Motor neuron (in vitro differentiated cells): ENCODE measurements at regions not wholly inside any gene's neighbourhood (a gene's known extent, or its start where the extent isn't known, plus 50 kb on each side); places are given as distances from the start of the nearest gene placed in this dataset.

Source experiments
- ATAC-seq, 8 experiments: fragments of 200-7000 bp; cut with Tn5 transposase; replicated peaks in 6 of 8; 2 replicates each; pipeline ENCODE4 v1.8.0; 2021; ENCODE audit warnings: mild to moderate bottlenecking in 8 of 8, moderate library complexity in 8 of 8
- H3K27ac ChIP-seq, 2 donors: fragments of 250-450 bp; sonication (Bioruptor Pico); 2 replicates each; pipeline ENCODE4 v1.9.0; 2021; ENCODE audit warnings: antibody characterized with exemption in 2 of 2, mild to moderate bottlenecking in 2 of 2, moderate library complexity in 1 of 2
- H3K4me1 ChIP-seq, 2 donors: fragments of 250-450 bp; sonication (Bioruptor Pico); replicated peaks in 1 of 2; 2 replicates each; pipeline ENCODE4 v1.6.1; 2021; ENCODE audit warnings: antibody characterized with exemption in 2 of 2, mild to moderate bottlenecking in 2 of 2, moderate library complexity in 1 of 2
- H3K4me3 ChIP-seq, 5 donors: fragments of 250-450 bp; sonication (Bioruptor Pico); 2 replicates each; pipeline ENCODE4 v1.9.0; 2021; ENCODE audit warnings: antibody characterized with exemption in 5 of 5, mild to moderate bottlenecking in 5 of 5, moderate library complexity in 4 of 5
- WGBS, 10 experiments: fragments of 450-650 bp; shearing (Covaris generic); methylation state at CpG; one replicate each; pipeline ENCODE4 v1.0.0; 2022; 5-methylcytosine and 5-hydroxymethylcytosine counted together
- in situ Hi-C, 9 experiments: fragments of 400-800 bp; cut with MboI; loops; one replicate each; pipeline ENCODE4 v1.15.0; 2021; ENCODE audit warnings: low sequenced_read_pairs in 9 of 9, low pct_unique_long_range_greater_than_20kb in 2 of 9; ENCODE audit not compliant: unreplicated experiment in 9 of 9

GRCh38 chr20:6582449-6582848, 185.0 kb upstream of the BMP2 start:
- ATAC-seq: no peak
- in situ Hi-C loops: no loop called here
- WGBS, 10 experiments: 10 to 100% (median 76%) methylated on average over 1 to 2 of the region's 2 CpGs; no CpG with 5 or more reads in 4 of the 10 experiments
- Histone ChIP-seq H3K4me3 (no peak overlapping the region), H3K4me1 (peaks cover 0 to 6% of the 10 kb centered on the region in 2 donors), H3K27ac (no peak overlapping the region)

GRCh38 chr20:6580486-6580885, 187.0 kb upstream of the BMP2 start:
- H3K27ac ChIP-seq: no peak overlapping the region
- in situ Hi-C loops: no loop called here
- 61 to 83% (median 78%) methylated on average over 1 to 3 of the region's 4 CpGs; no CpG with 5 or more reads in 6 of the 10 experiments for WGBS, 10 experiments
- H3K4me3 ChIP-seq: no peak overlapping the region
- H3K4me1 ChIP-seq: peaks cover 5 to 23% of the 10 kb centered on the region in 2 donors
- ATAC-seq: no peak

- no peak overlapping the region for H3K27ac ChIP-seq
- WGBS, 10 experiments: 29 to 100% (median 82%) methylated on average over 1 to 3 of the region's 3 CpGs; no CpG with 5 or more reads in 1 of the 10 experiments
- no peak overlapping the region for H3K4me3 ChIP-seq
- H3K4me1 ChIP-seq: peaks cover 5 to 23% of the 10 kb centered on the region in 2 donors
- no peak for ATAC-seq
- in situ Hi-C loops: no loop called here
Measured at GRCh38 chr20:6579824-6580223, 187.7 kb upstream of the BMP2 start.

- no peak for ATAC-seq
- Histone ChIP-seq H3K4me3 (no peak overlapping the region), H3K27ac (no peak overlapping the region), H3K4me1 (peaks cover 5 to 23% of the 10 kb centered on the region in 2 donors)
- WGBS, 10 experiments: 35 to 100% (median 78%) methylated on average over 1 to 5 of the region's 5 CpGs; no CpG with 5 or more reads in 2 of the 10 experiments
- in situ Hi-C loops: no loop called here
Measured at GRCh38 chr20:6579417-6579816, 188.1 kb upstream of the BMP2 start.

- Histone ChIP-seq H3K4me1 (peaks cover 5 to 23% of the 10 kb centered on the region in 2 donors), H3K4me3 (no peak overlapping the region), H3K27ac (no peak overlapping the region)
- ATAC-seq: no peak
- WGBS, 10 experiments: 9 to 25% (median 11%) methylated on average over 1 of the region's 1 CpG; no CpG with 5 or more reads in 7 of the 10 experiments
- in situ Hi-C loops: no loop called here
Measured at GRCh38 chr20:6577451-6577850, 190.0 kb upstream of the BMP2 start.

- WGBS, 10 experiments: 44 to 100% (median 90%) methylated on average over 1 to 3 of the region's 3 CpGs; no CpG with 5 or more reads in 1 of the 10 experiments
- Histone ChIP-seq H3K27ac (no peak overlapping the region), H3K4me3 (no peak overlapping the region), H3K4me1 (peaks cover 5 to 23% of the 10 kb centered on the region in 2 donors)
- in situ Hi-C loops: no loop called here
- ATAC-seq: no peak
Measured at GRCh38 chr20:6576726-6577125, 190.8 kb upstream of the BMP2 start.

- 0 to 70% (median 50%) methylated on average over 1 to 6 of the region's 7 CpGs; no CpG with 5 or more reads in 1 of the 10 experiments for WGBS, 10 experiments
- Histone ChIP-seq H3K4me3 (no peak overlapping the region), H3K27ac (no peak overlapping the region), H3K4me1 (peaks cover 5 to 23% of the 10 kb centered on the region in 2 donors)
- in situ Hi-C loops: no loop called here
- peak in 5 of 8 experiments; percentile 26 to 76 (median 30) for ATAC-seq
Measured at GRCh38 chr20:6575912-6576401, 191.5 kb upstream of the BMP2 start.

GRCh38 chr20:6566821-6567220, 200.7 kb upstream of the BMP2 start:
- 10 to 100% (median 71%) methylated on average over 1 to 3 of the region's 3 CpGs for WGBS, 10 experiments
- no peak overlapping the region for H3K27ac ChIP-seq
- H3K4me3 ChIP-seq: no peak overlapping the region
- peak in 3 of 8 experiments; percentile 22 to 71 (median 39) for ATAC-seq
- in situ Hi-C loops: loop anchor here in 1 of 9 experiments (25.0 kb wide), 1 partner anchor 305 kb away; no protein-coding TSS in a partner anchor
- H3K4me1 ChIP-seq: peaks cover 0 to 3% of the 10 kb centered on the region in 2 donors

GRCh38 chr20:6562111-6562510, 205.4 kb upstream of the BMP2 start:
- in situ Hi-C loops: loop anchor here in 1 of 9 experiments (25.0 kb wide), 1 partner anchor 300 kb away; no protein-coding TSS in a partner anchor
- Histone ChIP-seq H3K27ac (no peak overlapping the region), H3K4me3 (no peak overlapping the region), H3K4me1 (peaks cover 0 to 3% of the 10 kb centered on the region in 2 donors)
- 14 to 80% (median 66%) methylated on average over 1 to 3 of the region's 3 CpGs; no CpG with 5 or more reads in 2 of the 10 experiments for WGBS, 10 experiments
- peak in 1 of 8 experiments; percentile 28 for ATAC-seq

- WGBS, 10 experiments: 40 to 100% (median 49%) methylated on average over 1 to 3 of the region's 3 CpGs; no CpG with 5 or more reads in 5 of the 10 experiments
- no peak overlapping the region for H3K27ac ChIP-seq
- peaks cover 0 to 3% of the 10 kb centered on the region in 2 donors for H3K4me1 ChIP-seq
- H3K4me3 ChIP-seq: no peak overlapping the region
- in situ Hi-C loops: loop anchor here in 1 of 9 experiments (25.0 kb wide), 1 partner anchor 299 kb away; no protein-coding TSS in a partner anchor
- ATAC-seq: no peak
Measured at GRCh38 chr20:6560978-6561377, 206.5 kb upstream of the BMP2 start.

GRCh38 chr20:6559791-6560190, 207.7 kb upstream of the BMP2 start:
- ATAC-seq: peak in 2 of 8 experiments; percentile 44 to 50
- 28 to 91% (median 53%) methylated on average over 1 to 4 of the region's 4 CpGs; no CpG with 5 or more reads in 2 of the 10 experiments for WGBS, 10 experiments
- in situ Hi-C loops: loop anchor here in 1 of 9 experiments (25.0 kb wide), 1 partner anchor 297 kb away; no protein-coding TSS in a partner anchor
- no peak overlapping the region for H3K4me3 ChIP-seq
- peaks cover 0 to 3% of the 10 kb centered on the region in 2 donors for H3K4me1 ChIP-seq
- no peak overlapping the region for H3K27ac ChIP-seq

GRCh38 chr20:6558341-6558740, 209.1 kb upstream of the BMP2 start:
- 0 to 80% (median 61%) methylated on average over 1 to 2 of the region's 2 CpGs; no CpG with 5 or more reads in 4 of the 10 experiments for WGBS, 10 experiments
- no peak overlapping the region for H3K4me3 ChIP-seq
- in situ Hi-C loops: loop anchor here in 1 of 9 experiments (25.0 kb wide), 1 partner anchor 296 kb away; no protein-coding TSS in a partner anchor
- no peak overlapping the region for H3K27ac ChIP-seq
- peaks cover 0 to 3% of the 10 kb centered on the region in 2 donors for H3K4me1 ChIP-seq
- ATAC-seq: peak in 3 of 8 experiments; percentile 80 to 95 (median 82)

GRCh38 chr20:6533761-6534479, 233.6 kb upstream of the BMP2 start:
- Histone ChIP-seq H3K27ac (no peak overlapping the region), H3K4me3 (no peak overlapping the region), H3K4me1 (no peaks in the 10 kb centered on the region)
- peak in 4 of 8 experiments; percentile 22 to 78 (median 65) for ATAC-seq
- in situ Hi-C loops: no loop called here
- WGBS, 10 experiments: 5 to 81% (median 70%) methylated on average over 2 to 17 of the region's 17 CpGs
